ENCODE measurements at regions not wholly inside any gene's neighbourhood (a gene's known extent, or its start where the extent isn't known, plus 50 kb on each side); places are given as distances from the start of the nearest gene placed in this dataset.

- TF ChIP-seq, protein P1, sequence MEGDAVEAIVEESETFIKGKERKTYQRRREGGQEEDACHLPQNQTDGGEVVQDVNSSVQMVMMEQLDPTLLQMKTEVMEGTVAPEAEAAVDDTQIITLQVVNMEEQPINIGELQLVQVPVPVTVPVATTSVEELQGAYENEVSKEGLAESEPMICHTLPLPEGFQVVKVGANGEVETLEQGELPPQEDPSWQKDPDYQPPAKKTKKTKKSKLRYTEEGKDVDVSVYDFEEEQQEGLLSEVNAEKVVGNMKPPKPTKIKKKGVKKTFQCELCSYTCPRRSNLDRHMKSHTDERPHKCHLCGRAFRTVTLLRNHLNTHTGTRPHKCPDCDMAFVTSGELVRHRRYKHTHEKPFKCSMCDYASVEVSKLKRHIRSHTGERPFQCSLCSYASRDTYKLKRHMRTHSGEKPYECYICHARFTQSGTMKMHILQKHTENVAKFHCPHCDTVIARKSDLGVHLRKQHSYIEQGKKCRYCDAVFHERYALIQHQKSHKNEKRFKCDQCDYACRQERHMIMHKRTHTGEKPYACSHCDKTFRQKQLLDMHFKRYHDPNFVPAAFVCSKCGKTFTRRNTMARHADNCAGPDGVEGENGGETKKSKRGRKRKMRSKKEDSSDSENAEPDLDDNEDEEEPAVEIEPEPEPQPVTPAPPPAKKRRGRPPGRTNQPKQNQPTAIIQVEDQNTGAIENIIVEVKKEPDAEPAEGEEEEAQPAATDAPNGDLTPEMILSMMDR (IDR thresholded peaks at IDR 0.05), result no peak
- no peak for TF ChIP-seq POLR2A (IDR thresholded peaks at IDR 0.05)
These were observed 96.5 kb upstream of the PGRMC2 start for GRCh38 chr4:128384091-128384520.

Measured in esophagus squamous epithelium (tissue), 4 donors.